Cardiac muscle cell (in vitro differentiated cells and primary cell): ENCODE measurements at regions not wholly inside any gene's neighbourhood (a gene's known extent, or its start where the extent isn't known, plus 50 kb on each side); places are given as distances from the start of the nearest gene placed in this dataset.

Experiments
- DNase-seq, 2 donors: peaks; one replicate each; pipeline versions ENCODE4 v3.0.0 to v3.0.0-alpha.2; 2010 to 2017; ENCODE audit warnings: low read depth in 1 of 2, low spot score in 1 of 2
- H3K27ac ChIP-seq: fragments of 200-600 bp; sonication (generic); 2 replicates; pipeline ENCODE4 v1.5.1; 2016
- H3K27me3 ChIP-seq: fragments of 200-600 bp; sonication (generic); 2 replicates; pipeline ENCODE4 v1.6.0; 2016; ENCODE audit warnings: control low read depth
- H3K36me3 ChIP-seq: fragments of 200-600 bp; sonication (generic); 2 replicates; pipeline ENCODE4 v1.5.1; 2016; ENCODE audit warnings: control low read depth
- H3K4me1 ChIP-seq: fragments of 200-600 bp; sonication (generic); 2 replicates; pipeline ENCODE4 v1.8.1; 2017; ENCODE audit warnings: low read depth, mild to moderate bottlenecking, mixed run types
- H3K4me3 ChIP-seq: fragments of 200-600 bp; sonication (generic); 2 replicates; pipeline ENCODE4 v1.5.1; 2016; ENCODE audit warnings: mild to moderate bottlenecking
- H3K9me3 ChIP-seq: fragments of 200-600 bp; sonication (generic); 2 replicates; pipeline ENCODE4 v1.5.1; 2017; ENCODE audit warnings: low read depth, mild to moderate bottlenecking, control low read depth
- CTCF ChIP-seq: IDR thresholded peaks from 2 replicates; pipeline ENCODE4 v1.5.1; 2012; ENCODE audit warnings: low read depth, mild to moderate bottlenecking, low read length

- H3K4me1 ChIP-seq: no peaks in the 10 kb centered on the region
- no peaks in the 10 kb centered on the region for H3K36me3 ChIP-seq
- no peak for DNase-seq
- H3K9me3 ChIP-seq: no peaks in the 10 kb centered on the region
- H3K4me3 ChIP-seq: no peak overlapping the region
- no peak overlapping the region for H3K27ac ChIP-seq
- H3K27me3 ChIP-seq: no peaks in the 10 kb centered on the region
- TF ChIP-seq CTCF: no peak
Observed at GRCh38 chr4:177595386-177595785, 153.1 kb upstream of the AGA start.

GRCh38 chr4:177596035-177596434, 153.8 kb upstream of the AGA start:
- Histone ChIP-seq H3K36me3 (no peaks in the 10 kb centered on the region), H3K4me3 (no peak overlapping the region), H3K4me1 (no peaks in the 10 kb centered on the region), H3K27me3 (no peaks in the 10 kb centered on the region), H3K27ac (no peak overlapping the region), H3K9me3 (no peaks in the 10 kb centered on the region)
- no peak for TF ChIP-seq CTCF
- peak; percentile 5 to 67 for DNase-seq

- H3K4me3 ChIP-seq: no peak overlapping the region
- no peak for DNase-seq
Observed at GRCh38 chr4:177596991-177597390, 154.8 kb upstream of the AGA start.

GRCh38 chr4:177605252-177605651, 163.0 kb upstream of the AGA start:
- Histone ChIP-seq H3K27me3 (no peaks in the 10 kb centered on the region), H3K9me3 (no peaks in the 10 kb centered on the region), H3K4me3 (no peak overlapping the region), H3K4me1 (no peaks in the 10 kb centered on the region), H3K27ac (no peak overlapping the region), H3K36me3 (no peaks in the 10 kb centered on the region)
- DNase-seq: no peak
- TF ChIP-seq CTCF: no peak

More at GRCh38 chr4:177596991-177597390, 154.8 kb upstream of the AGA start:
- Histone ChIP-seq H3K27me3 (no peaks in the 10 kb centered on the region), H3K27ac (no peak overlapping the region), H3K36me3 (no peaks in the 10 kb centered on the region), H3K4me1 (no peaks in the 10 kb centered on the region), H3K9me3 (no peaks in the 10 kb centered on the region)
- TF ChIP-seq CTCF: no peak

GRCh38 chr4:177607111-177607573, 164.9 kb upstream of the AGA start:
- Histone ChIP-seq H3K4me1 (no peaks in the 10 kb centered on the region), H3K9me3 (no peaks in the 10 kb centered on the region), H3K36me3 (no peaks in the 10 kb centered on the region), H3K27me3 (no peaks in the 10 kb centered on the region), H3K4me3 (no peak overlapping the region), H3K27ac (no peak overlapping the region)
- no peak for TF ChIP-seq CTCF
- no peak for DNase-seq

GRCh38 chr4:177611974-177612664, 169.9 kb upstream of the AGA start:
- Histone ChIP-seq H3K9me3 (no peaks in the 10 kb centered on the region), H3K27ac (no peak overlapping the region), H3K4me1 (no peaks in the 10 kb centered on the region), H3K4me3 (no peak overlapping the region), H3K27me3 (no peaks in the 10 kb centered on the region), H3K36me3 (no peaks in the 10 kb centered on the region)
- DNase-seq: no peak
- TF ChIP-seq CTCF: no peak
